ENCODE measurements at regions not wholly inside any gene's neighbourhood (a gene's known extent, or its start where the extent isn't known, plus 50 kb on each side); places are given as distances from the start of the nearest gene placed in this dataset.

GRCh38 chr2:185607945-185608344 is 130.7 kb upstream of the FSIP2 start:
- Histone ChIP-seq H2AFZ (ENCODE audit: insufficient read depth, low read depth, low read length, poor library complexity, severe bottlenecking) (no peak overlapping the region), H3K79me2 (ENCODE audit: insufficient read depth, low read length) (no peaks in the 10 kb centered on the region), H3K36me3 (replicated peaks in 1 of 2; ENCODE audit: control insufficient read depth in 1 of 2, insufficient read depth in 2 of 2, low read length in 2 of 2) (no peaks in the 10 kb centered on the region), H4K20me1 (ENCODE audit: insufficient read depth, low read length) (no peaks in the 10 kb centered on the region), H3K4me3 (replicated peaks in 1 of 3; ENCODE audit: low read depth in 2 of 3, low read length in 3 of 3) (no peak overlapping the region), H3K9me3 (replicated peaks in 1 of 2; ENCODE audit: control insufficient read depth in 1 of 2, insufficient read depth in 1 of 2, low read length in 2 of 2) (peaks cover 0 to 4% of the 10 kb centered on the region in 2 donors), H3K27me3 (ENCODE audit: control insufficient read depth in 2 of 2, insufficient read depth in 2 of 2, low read length in 2 of 2) (no peaks in the 10 kb centered on the region), H3K9ac (ENCODE audit: insufficient read depth, low read length, poor library complexity, severe bottlenecking) (no peak overlapping the region), H3K4me1 (ENCODE audit: control insufficient read depth in 1 of 2, insufficient read depth in 2 of 2, low read length in 2 of 2) (no peaks in the 10 kb centered on the region), H3K4me2 (replicated peaks; ENCODE audit: extremely low read depth, low read length, poor library complexity, severe bottlenecking) (no peak overlapping the region), H3K27ac (ENCODE audit: low read depth in 1 of 2, low read length in 2 of 2) (no peak overlapping the region)
- Mint-ChIP-seq H3K36me3 (no peaks in the 10 kb centered on the region), H3K27ac (no peak overlapping the region), H3K4me1 (no peaks in the 10 kb centered on the region), H3K9me3 (peaks cover 0 to 4% (median 2%) of the 10 kb centered on the region in 7 donors), H3K27me3 (ENCODE audit: low read depth in 3 of 3) (no peaks in the 10 kb centered on the region), H3K4me3 (no peak overlapping the region)
- WGBS (ENCODE audit: insufficient coverage), result no CpG with 5 or more reads among the region's 1 CpG
- no peak for TF ChIP-seq CTCF (IDR thresholded peaks at IDR 0.05)
- no peak for DNase-seq
- intact Hi-C loops (cut with micrococcal nuclease), result no loop called here

GRCh38 chr2:185608799-185609198 is 129.8 kb upstream of the FSIP2 start:
- H3K27me3 ChIP-seq (ENCODE audit: control insufficient read depth in 2 of 2, insufficient read depth in 2 of 2, low read length in 2 of 2), result no peaks in the 10 kb centered on the region
- TF ChIP-seq CTCF (IDR thresholded peaks at IDR 0.05), result no peak
- H3K4me1 ChIP-seq (ENCODE audit: control insufficient read depth in 1 of 2, insufficient read depth in 2 of 2, low read length in 2 of 2), result no peaks in the 10 kb centered on the region
- no peak overlapping the region for H3K27ac ChIP-seq (ENCODE audit: low read depth in 1 of 2, low read length in 2 of 2)
- no peak overlapping the region for H3K9ac ChIP-seq (ENCODE audit: insufficient read depth, low read length, poor library complexity, severe bottlenecking)
- H3K36me3 ChIP-seq (replicated peaks in 1 of 2; ENCODE audit: control insufficient read depth in 1 of 2, insufficient read depth in 2 of 2, low read length in 2 of 2), result no peaks in the 10 kb centered on the region
- intact Hi-C loops (cut with micrococcal nuclease), result no loop called here
- H3K4me3 Mint-ChIP-seq, result no peak overlapping the region
- no peaks in the 10 kb centered on the region for H3K36me3 Mint-ChIP-seq
- no peaks in the 10 kb centered on the region for H3K79me2 ChIP-seq (ENCODE audit: insufficient read depth, low read length)
- no peak overlapping the region for H2AFZ ChIP-seq (ENCODE audit: insufficient read depth, low read depth, low read length, poor library complexity, severe bottlenecking)
- H3K27ac Mint-ChIP-seq, result no peak overlapping the region
- H3K4me3 ChIP-seq (replicated peaks in 1 of 3; ENCODE audit: low read depth in 2 of 3, low read length in 3 of 3), result no peak overlapping the region
- H3K9me3 Mint-ChIP-seq, result peaks cover 0 to 4% (median 2%) of the 10 kb centered on the region in 7 donors
- no peaks in the 10 kb centered on the region for H3K27me3 Mint-ChIP-seq (ENCODE audit: low read depth in 3 of 3)
- no peaks in the 10 kb centered on the region for H4K20me1 ChIP-seq (ENCODE audit: insufficient read depth, low read length)
- no peak for DNase-seq
- H3K4me2 ChIP-seq (replicated peaks; ENCODE audit: extremely low read depth, low read length, poor library complexity, severe bottlenecking), result no peak overlapping the region
- no peaks in the 10 kb centered on the region for H3K4me1 Mint-ChIP-seq
- no CpG with 5 or more reads among the region's 3 CpGs for WGBS (ENCODE audit: insufficient coverage)
- H3K9me3 ChIP-seq (replicated peaks in 1 of 2; ENCODE audit: control insufficient read depth in 1 of 2, insufficient read depth in 1 of 2, low read length in 2 of 2), result peaks cover 0 to 4% of the 10 kb centered on the region in 2 donors
